ENCODE measurements at regions not wholly inside any gene's neighbourhood (a gene's known extent, or its start where the extent isn't known, plus 50 kb on each side); places are given as distances from the start of the nearest gene placed in this dataset.

- TF ChIP-seq ZBTB38 (CRISPR knock-in tag; IDR thresholded peaks at IDR 0.05) (no peak), ZFP37 (CRISPR knock-in tag; IDR thresholded peaks at IDR 0.05; ENCODE audit: borderline replicate concordance) (no peak), ZNF543 (CRISPR knock-in tag; IDR thresholded peaks at IDR 0.05) (no peak), HNRNPL (IDR thresholded peaks at IDR 0.05; ENCODE audit: low read depth, low read length) (no peak)
- intact Hi-C loops (cut with micrococcal nuclease; ENCODE audit: unreplicated experiment): no loop called here
- ChIA-PET CTCF (ENCODE audit: low intra/inter-chr PET ratio, low total read pairs) (no interaction called here), POLR2A (no interaction called here)
- BruUV-seq (replicated peaks): no TSS peak
- H3K27me3 ChIP-seq (ENCODE audit: control insufficient read depth in 1 of 2, insufficient read depth in 2 of 2, low read length in 2 of 2): peaks cover 0 to 38% of the 10 kb centered on the region in 2 experiments; a peak in 3 of 5 replicates
- H3K4me3 ChIP-seq (replicated peaks in 1 of 3; ENCODE audit: insufficient read depth in 1 of 3, low read depth in 2 of 3, low read length in 3 of 3): no peak overlapping the region
- no peak overlapping the region for H3K9ac ChIP-seq (ENCODE audit: insufficient read depth, low read depth, low read length)
- in situ Hi-C loops (cut with HindIII; ENCODE audit: extremely low pct_ligation_motif_present, low pct_unique_long_range_greater_than_20kb): no loop called here
- H3K27ac ChIP-seq (ENCODE audit: extremely low read length, insufficient read depth, low read length): no peak overlapping the region
- no peaks in the 10 kb centered on the region for H3K36me3 ChIP-seq (replicated peaks in 1 of 2; ENCODE audit: control insufficient read depth in 1 of 2, insufficient read depth in 2 of 2, low read length in 2 of 2)
- no peak overlapping the region for H3K4me2 ChIP-seq (ENCODE audit: low read depth, low read length)
- H2AFZ ChIP-seq (ENCODE audit: low read length): no peak overlapping the region
- DNase-seq (ENCODE audit: low spot score) (no peak), ATAC-seq (no peak), FAIRE-seq (no peak)
- H4K20me1 ChIP-seq (ENCODE audit: insufficient read depth, low read length): no peaks in the 10 kb centered on the region
- no peaks in the 10 kb centered on the region for H3K9me3 ChIP-seq (ENCODE audit: low read length)
- H3K79me2 ChIP-seq (ENCODE audit: insufficient read depth, low read length): no peaks in the 10 kb centered on the region
- peaks cover 10% of the 10 kb centered on the region for H3K4me1 ChIP-seq (ENCODE audit: insufficient read depth, low read length)
These were observed 269.6 kb upstream of the RPL38 start for GRCh38 chr17:73933871-73934270.

GRCh38 chr17:73934696-73935095 lies 268.8 kb upstream of the RPL38 start:
- CTCF ChIA-PET (ENCODE audit: low intra/inter-chr PET ratio, low total read pairs): no interaction called here
- 3% methylated on average over 2 of the region's 2 CpGs for WGBS (ENCODE audit: low lambda C conversion rate)
- Histone ChIP-seq H3K4me2 (ENCODE audit: low read depth, low read length) (no peak overlapping the region), H3K27ac (ENCODE audit: extremely low read length, insufficient read depth, low read length) (no peak overlapping the region), H3K9me3 (ENCODE audit: low read length) (no peaks in the 10 kb centered on the region), H4K20me1 (ENCODE audit: insufficient read depth, low read length) (no peaks in the 10 kb centered on the region), H3K79me2 (ENCODE audit: insufficient read depth, low read length) (no peaks in the 10 kb centered on the region), H3K4me1 (ENCODE audit: insufficient read depth, low read length) (peaks cover 10% of the 10 kb centered on the region), H3K9ac (ENCODE audit: insufficient read depth, low read depth, low read length) (no peak overlapping the region), H3K36me3 (replicated peaks in 1 of 2; ENCODE audit: control insufficient read depth in 1 of 2, insufficient read depth in 2 of 2, low read length in 2 of 2) (no peaks in the 10 kb centered on the region), H3K27me3 (ENCODE audit: control insufficient read depth in 1 of 2, insufficient read depth in 2 of 2, low read length in 2 of 2) (peaks cover 0 to 39% of the 10 kb centered on the region in 2 experiments; a peak in 3 of 5 replicates), H3K4me3 (replicated peaks in 1 of 3; ENCODE audit: insufficient read depth in 1 of 3, low read depth in 2 of 3, low read length in 3 of 3) (no peak overlapping the region), H2AFZ (ENCODE audit: low read length) (no peak overlapping the region)
- ATAC-seq: no peak
- POLR2A ChIA-PET: no interaction called here
- in situ Hi-C loops (cut with HindIII; ENCODE audit: extremely low pct_ligation_motif_present, low pct_unique_long_range_greater_than_20kb) (no loop called here), intact Hi-C loops (cut with micrococcal nuclease; ENCODE audit: unreplicated experiment) (no loop called here)
- no TSS peak for BruUV-seq (replicated peaks)
- no peak for DNase-seq (ENCODE audit: low spot score)
- TF ChIP-seq ZNF678 (CRISPR knock-in tag; IDR thresholded peaks at IDR 0.05) (no peak), RARA (CRISPR knock-in tag; IDR thresholded peaks at IDR 0.05) (no peak), KMT2A (CRISPR knock-in tag; IDR thresholded peaks at IDR 0.05) (no peak)
- no peak for FAIRE-seq

Data from HepG2 (cell line).